Hindlimb muscle (tissue), 1 donor: ENCODE measurements at regions not wholly inside any gene's neighbourhood (a gene's known extent, or its start where the extent isn't known, plus 50 kb on each side); places are given as distances from the start of the nearest gene placed in this dataset.

Source experiments
- DNase-seq: peaks from one replicate; pipeline ENCODE4 v3.0.0-alpha.2; 2013

GRCh38 chr17:77433385-77434135 is 292.8 kb downstream of the SEC14L1 start:
- no peak for DNase-seq

- no peak for DNase-seq
Measured at GRCh38 chr17:77434136-77435114, 293.7 kb downstream of the SEC14L1 start.

GRCh38 chr17:77435272-77436057 is 294.7 kb downstream of the SEC14L1 start:
- DNase-seq, result no peak

- DNase-seq, result peak; percentile 79
Measured at GRCh38 chr17:77436058-77436442, 295.3 kb downstream of the SEC14L1 start.

GRCh38 chr17:77436481-77436880 is 295.7 kb downstream of the SEC14L1 start:
- DNase-seq, result no peak

GRCh38 chr17:77437017-77437416 is 296.2 kb downstream of the SEC14L1 start:
- DNase-seq, result no peak

- no peak for DNase-seq
Measured at GRCh38 chr17:77437747-77438146, 297.0 kb downstream of the SEC14L1 start.

GRCh38 chr17:77438241-77439188 is 297.7 kb downstream of the SEC14L1 start:
- DNase-seq, result no peak

GRCh38 chr17:77439189-77440018 is 298.6 kb downstream of the SEC14L1 start:
- no peak for DNase-seq

GRCh38 chr17:77440560-77440981 is 299.8 kb downstream of the SEC14L1 start:
- no peak for DNase-seq

- no peak for DNase-seq
Measured at GRCh38 chr17:77441130-77441920, 300.6 kb downstream of the SEC14L1 start.

GRCh38 chr17:77441940-77442339 is 301.2 kb downstream of the SEC14L1 start:
- no peak for DNase-seq

GRCh38 chr17:77442976-77443747 is 302.4 kb downstream of the SEC14L1 start:
- DNase-seq, result no peak

- no peak for DNase-seq
Measured at GRCh38 chr17:77443748-77444260, 303.0 kb downstream of the SEC14L1 start.

- no peak for DNase-seq
Measured at GRCh38 chr17:77444628-77444983, 303.8 kb downstream of the SEC14L1 start.

GRCh38 chr17:77444984-77445759 is 304.4 kb downstream of the SEC14L1 start:
- no peak for DNase-seq

GRCh38 chr17:77445760-77446532 is 305.2 kb downstream of the SEC14L1 start:
- no peak for DNase-seq
